GM18909 (cell line): ENCODE measurements at regions not wholly inside any gene's neighbourhood (a gene's known extent, or its start where the extent isn't known, plus 50 kb on each side); places are given as distances from the start of the nearest gene placed in this dataset.

Experiments used
- ATAC-seq: cut with Tn5 transposase; IDR thresholded peaks from one replicate; pipeline ENCODE4 v1.9.1; 2021; ENCODE audit warnings: mild to moderate bottlenecking; ENCODE audit not compliant: unreplicated experiment, poor library complexity

- ATAC-seq, result no peak
Measured at GRCh38 chr17:79305376-79305767, 230.7 kb downstream of the ENGASE start.

GRCh38 chr17:79304884-79305283, 230.3 kb downstream of the ENGASE start:
- no peak for ATAC-seq

- no peak for ATAC-seq
Measured at GRCh38 chr17:79303641-79304205, 229.1 kb downstream of the ENGASE start.

GRCh38 chr17:79301469-79301868, 226.8 kb downstream of the ENGASE start:
- no peak for ATAC-seq

GRCh38 chr17:79299349-79299748, 224.7 kb downstream of the ENGASE start:
- no peak for ATAC-seq

GRCh38 chr17:79298799-79299198, 224.2 kb downstream of the ENGASE start:
- ATAC-seq, result no peak

GRCh38 chr17:79296243-79296642, 221.6 kb downstream of the ENGASE start:
- ATAC-seq, result no peak

GRCh38 chr17:79295307-79295706, 220.7 kb downstream of the ENGASE start:
- ATAC-seq, result no peak

- no peak for ATAC-seq
Measured at GRCh38 chr17:79294459-79295071, 219.9 kb downstream of the ENGASE start.

- ATAC-seq, result no peak
Measured at GRCh38 chr17:79292501-79292900, 217.9 kb downstream of the ENGASE start.

GRCh38 chr17:79291391-79291790, 216.8 kb downstream of the ENGASE start:
- ATAC-seq, result no peak

GRCh38 chr17:79290726-79291125, 216.1 kb downstream of the ENGASE start:
- no peak for ATAC-seq

- ATAC-seq, result no peak
Measured at GRCh38 chr17:79288950-79289349, 214.3 kb downstream of the ENGASE start.

GRCh38 chr17:79286440-79286839, 211.8 kb downstream of the ENGASE start:
- no peak for ATAC-seq

GRCh38 chr17:79285973-79286372, 211.3 kb downstream of the ENGASE start:
- ATAC-seq, result no peak

- ATAC-seq, result no peak
Measured at GRCh38 chr17:79282294-79282693, 207.7 kb downstream of the ENGASE start.

GRCh38 chr17:79281803-79282202, 207.2 kb downstream of the ENGASE start:
- no peak for ATAC-seq

- ATAC-seq, result no peak
Measured at GRCh38 chr17:79280866-79281572, 206.4 kb downstream of the ENGASE start.

- ATAC-seq, result no peak
Measured at GRCh38 chr17:79280010-79280409, 205.4 kb downstream of the ENGASE start.

GRCh38 chr17:79279320-79279719, 204.7 kb downstream of the ENGASE start:
- no peak for ATAC-seq

- ATAC-seq, result no peak
Measured at GRCh38 chr17:79276821-79277220, 202.2 kb downstream of the ENGASE start.

- ATAC-seq, result no peak
Measured at GRCh38 chr17:79273660-79274059, 199.0 kb downstream of the ENGASE start.
